HepG2 (cell line): ENCODE measurements at regions not wholly inside any gene's neighbourhood (a gene's known extent, or its start where the extent isn't known, plus 50 kb on each side); places are given as distances from the start of the nearest gene placed in this dataset.

Source experiments
- ATAC-seq: fragments of 200-7000 bp; cut with Tn5 transposase; 3 replicates; pipeline ENCODE4 v1.9.1; 2020; ENCODE audit warnings: mild to moderate bottlenecking, moderate library complexity
- BruUV-seq: library from RNA; stranded (reverse); fragments of 400-500 nt; replicated peaks from 2 replicates; lab custom pipeline; 2021; lab: Mats Ljungman, UMichigan
- CTCF ChIA-PET: fragments of 300-600 bp; formaldehyde crosslinking; extraction: SDS; loops from one replicate; lab custom pipeline; 2021; ENCODE audit warnings: low total read pairs, inconsistent platforms, low intra/inter-chr PET ratio; lab: Yijun Ruan, JAX
- POLR2A ChIA-PET: fragments of 350-600 bp; sonication (Branson Sonifier 250); formaldehyde crosslinking; loops from one replicate; lab custom pipeline; 2020; ENCODE audit warnings: antibody characterized with exemption, inconsistent platforms; lab: Yijun Ruan, JAX
- DNase-seq: peaks from one replicate; pipeline ENCODE4 v3.0.0-alpha.2; 2015; ENCODE audit warnings: low spot score
- FAIRE-seq: peaks from 3 replicates; lab custom pipeline; 2011; peaks lifted over from hg19 to GRCh38; lab: Jason Lieb, UNC
- H2AFZ ChIP-seq: one replicate; pipeline ENCODE4 v1.6.1; 2011; ENCODE audit warnings: low read length, inconsistent platforms
- H3K27ac ChIP-seq: fragments of 300-600 bp; 3 replicates; pipeline ENCODE4 v1.8.0; 2011; ENCODE audit warnings: mixed run types, mild to moderate bottlenecking, mixed read lengths, low read length, inconsistent platforms; ENCODE audit not compliant: insufficient read depth; ENCODE audit errors: extremely low read length
- H3K27me3 ChIP-seq, 2 experiments: fragments of 200-600 bp in 1 of 2; 2 replicates in 1 of 2; 3 replicates in 1 of 2; pipeline versions ENCODE4 v1.6.0 to v1.8.0; 2011; ENCODE audit warnings: low read length in 2 of 2, mild to moderate bottlenecking in 2 of 2, moderate library complexity in 2 of 2, inconsistent platforms in 1 of 2; ENCODE audit not compliant: insufficient read depth in 2 of 2, control insufficient read depth in 1 of 2
- H3K36me3 ChIP-seq, 2 experiments: fragments of 200-600 bp in 1 of 2; replicated peaks in 1 of 2; 2 replicates in 1 of 2; 3 replicates in 1 of 2; pipeline versions ENCODE4 v1.5.1 to v1.8.0; 2011; ENCODE audit warnings: low read length in 2 of 2, inconsistent platforms in 1 of 2; ENCODE audit not compliant: insufficient read depth in 2 of 2, control insufficient read depth in 1 of 2
- H3K4me1 ChIP-seq: 2 replicates; pipeline ENCODE4 v1.5.1; 2012; ENCODE audit warnings: low read length, inconsistent platforms; ENCODE audit not compliant: insufficient read depth
- H3K4me2 ChIP-seq: 2 replicates; pipeline ENCODE4 v1.6.0; 2011; ENCODE audit warnings: low read depth, low read length, inconsistent platforms
- H3K4me3 ChIP-seq, 3 experiments: fragments of 200-600 bp in 1 of 3; sonication (generic), shearing (Covaris generic) in 1 of 3; replicated peaks in 1 of 3; 2 replicates each; pipeline ENCODE4 v1.5.1; 2011 to 2016; ENCODE audit warnings: low read length in 3 of 3, inconsistent platforms in 2 of 3, low read depth in 2 of 3, mild to moderate bottlenecking in 2 of 3, control low read depth in 1 of 3, mixed read lengths in 1 of 3; ENCODE audit not compliant: insufficient read depth in 1 of 3
- H3K79me2 ChIP-seq: one replicate; pipeline ENCODE4 v1.6.1; 2011; ENCODE audit warnings: low read length, inconsistent platforms; ENCODE audit not compliant: insufficient read depth
- H3K9ac ChIP-seq: 2 replicates; pipeline ENCODE4 v1.6.0; 2011; ENCODE audit warnings: mild to moderate bottlenecking, low read depth, low read length, inconsistent platforms; ENCODE audit not compliant: insufficient read depth
- H3K9me3 ChIP-seq: 2 replicates; pipeline ENCODE4 v1.5.1; 2012; ENCODE audit warnings: mild to moderate bottlenecking, low read length
- H4K20me1 ChIP-seq: 2 replicates; pipeline ENCODE4 v1.6.0; 2011; ENCODE audit warnings: inconsistent platforms, mild to moderate bottlenecking, low read length, moderate library complexity; ENCODE audit not compliant: insufficient read depth
- CC2D1A ChIP-seq: sonication (generic); formaldehyde crosslinking; IDR thresholded peaks from 2 replicates; pipeline ENCODE4 v1.8.1; 2023; ENCODE audit warnings: mild to moderate bottlenecking, missing genetic modification reagents
- EZH2 ChIP-seq: conservative IDR thresholded peaks from 2 replicates; pipeline ENCODE4 v1.6.1; 2012; ENCODE audit warnings: mild to moderate bottlenecking, low read depth, low read length, moderate library complexity
- FOXA3 ChIP-seq: IDR thresholded peaks from 2 replicates; pipeline ENCODE4 v1.6.1; 2016; ENCODE audit warnings: missing genetic modification reagents, missing compliant biosample characterization
- HNRNPH1 ChIP-seq: fragments of 200-400 bp; formaldehyde crosslinking; optimal IDR thresholded peaks from 2 replicates; pipeline ENCODE3; 2017; ENCODE audit warnings: mild to moderate bottlenecking, low read depth, low read length
- SMAD3 ChIP-seq: sonication (generic); formaldehyde crosslinking; IDR thresholded peaks from 2 replicates; pipeline ENCODE4 v1.4.0; 2020; ENCODE audit warnings: missing genetic modification reagents
- TAF15 ChIP-seq: fragments of 200-400 bp; formaldehyde crosslinking; IDR thresholded peaks from one replicate; pipeline ENCODE4 v1.6.1; 2018; ENCODE audit warnings: mild to moderate bottlenecking, low read depth, low read length; ENCODE audit not compliant: poor library complexity, severe bottlenecking
- U2AF1 ChIP-seq: fragments of 200-400 bp; formaldehyde crosslinking; optimal IDR thresholded peaks from 2 replicates; pipeline ENCODE3; 2017; ENCODE audit warnings: mild to moderate bottlenecking, low read depth, low read length
- ZMYM2 ChIP-seq: sonication (generic); formaldehyde crosslinking; IDR thresholded peaks from 2 replicates; pipeline ENCODE4 v1.8.0; 2022; ENCODE audit warnings: mild to moderate bottlenecking, missing genetic modification reagents
- ZNF234 ChIP-seq: sonication (generic); formaldehyde crosslinking; conservative IDR thresholded peaks from 2 replicates; pipeline ENCODE4 v1.5.1; 2020; ENCODE audit warnings: mild to moderate bottlenecking, missing genetic modification reagents
- ZNF251 ChIP-seq: sonication (generic); formaldehyde crosslinking; IDR thresholded peaks from 2 replicates; pipeline ENCODE4 v1.9.0; 2021; ENCODE audit warnings: mild to moderate bottlenecking, missing genetic modification reagents
- ZNF577 ChIP-seq: sonication (generic); formaldehyde crosslinking; IDR thresholded peaks from 2 replicates; pipeline ENCODE4 v1.4.0; 2020; ENCODE audit warnings: mild to moderate bottlenecking, low read depth, missing genetic modification reagents, borderline replicate concordance
- ZNF746 ChIP-seq: sonication (generic); formaldehyde crosslinking; IDR thresholded peaks from 2 replicates; pipeline ENCODE4 v1.8.0; 2022; ENCODE audit warnings: mild to moderate bottlenecking, missing genetic modification reagents
- WGBS: methylation state at CpG from one replicate; pipeline ENCODE4 v1.1.6; 2017; ENCODE audit warnings: low lambda C conversion rate; 5-methylcytosine and 5-hydroxymethylcytosine counted together
- in situ Hi-C: cut with HindIII; loops from 2 replicates; pipeline ENCODE4 v1.10.0; 2017; ENCODE audit warnings: low pct_unique_long_range_greater_than_20kb; ENCODE audit not compliant: extremely low pct_ligation_motif_present
- intact Hi-C: fragments of 100-400 bp; cut with micrococcal nuclease; formaldehyde crosslinking; loops from one replicate; pipeline ENCODE4 v1.10.0; 2022; ENCODE audit not compliant: unreplicated experiment
- TF ChIP-seq, protein P1 (sequence below): IDR thresholded peaks from 2 replicates; pipeline ENCODE4 v1.6.1; 2016
- TF ChIP-seq, protein P2 (sequence below): sonication (generic); formaldehyde crosslinking; conservative IDR thresholded peaks from 2 replicates; pipeline ENCODE4 v1.4.0; 2020; ENCODE audit warnings: mild to moderate bottlenecking, missing genetic modification reagents, moderate library complexity

DNA sequence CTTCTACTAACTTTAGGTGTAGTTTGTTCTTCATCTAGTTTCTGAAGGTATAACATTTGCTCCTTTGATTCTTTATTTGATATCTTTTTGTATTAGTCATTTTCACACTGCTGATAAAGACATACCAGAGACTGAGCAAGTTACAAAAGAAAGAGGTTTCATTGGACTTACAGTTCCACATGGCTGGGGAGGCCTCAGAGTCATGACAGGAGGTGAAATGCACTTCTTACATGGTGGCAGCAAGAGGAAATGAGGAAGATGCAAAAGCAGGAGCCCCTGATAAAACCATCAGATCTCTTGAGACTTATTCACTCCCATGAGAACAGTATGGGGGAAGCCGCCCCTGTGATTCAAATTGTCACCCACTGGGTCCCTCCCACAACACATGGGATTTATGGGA is 544.4 kb upstream of the DSEL start:
- H4K20me1 ChIP-seq: no peaks in the 10 kb centered on the region

More for the DNA sequence above, 544.4 kb upstream of the DSEL start:
- H3K27me3 ChIP-seq: no peaks in the 10 kb centered on the region
- no peak overlapping the region for H3K27ac ChIP-seq
- no peak for TF ChIP-seq TAF15
- no peak for TF ChIP-seq ZNF234 (CRISPR knock-in tag)
- no peak for TF ChIP-seq ZMYM2
- TF ChIP-seq, protein P1, sequence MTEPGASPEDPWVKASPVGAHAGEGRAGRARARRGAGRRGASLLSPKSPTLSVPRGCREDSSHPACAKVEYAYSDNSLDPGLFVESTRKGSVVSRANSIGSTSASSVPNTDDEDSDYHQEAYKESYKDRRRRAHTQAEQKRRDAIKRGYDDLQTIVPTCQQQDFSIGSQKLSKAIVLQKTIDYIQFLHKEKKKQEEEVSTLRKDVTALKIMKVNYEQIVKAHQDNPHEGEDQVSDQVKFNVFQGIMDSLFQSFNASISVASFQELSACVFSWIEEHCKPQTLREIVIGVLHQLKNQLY (CRISPR knock-in tag): no peak
- no peak for TF ChIP-seq ZNF746 (CRISPR knock-in tag)
- TF ChIP-seq ZNF251: no peak
- TF ChIP-seq FOXA3 (CRISPR knock-in tag): no peak
- TF ChIP-seq ZNF577 (CRISPR knock-in tag): no peak
- no peak for TF ChIP-seq HNRNPH1
- TF ChIP-seq U2AF1: no peak
- TF ChIP-seq CC2D1A (CRISPR knock-in tag): no peak
- TF ChIP-seq SMAD3 (CRISPR knock-in tag): no peak
- TF ChIP-seq, protein P2, sequence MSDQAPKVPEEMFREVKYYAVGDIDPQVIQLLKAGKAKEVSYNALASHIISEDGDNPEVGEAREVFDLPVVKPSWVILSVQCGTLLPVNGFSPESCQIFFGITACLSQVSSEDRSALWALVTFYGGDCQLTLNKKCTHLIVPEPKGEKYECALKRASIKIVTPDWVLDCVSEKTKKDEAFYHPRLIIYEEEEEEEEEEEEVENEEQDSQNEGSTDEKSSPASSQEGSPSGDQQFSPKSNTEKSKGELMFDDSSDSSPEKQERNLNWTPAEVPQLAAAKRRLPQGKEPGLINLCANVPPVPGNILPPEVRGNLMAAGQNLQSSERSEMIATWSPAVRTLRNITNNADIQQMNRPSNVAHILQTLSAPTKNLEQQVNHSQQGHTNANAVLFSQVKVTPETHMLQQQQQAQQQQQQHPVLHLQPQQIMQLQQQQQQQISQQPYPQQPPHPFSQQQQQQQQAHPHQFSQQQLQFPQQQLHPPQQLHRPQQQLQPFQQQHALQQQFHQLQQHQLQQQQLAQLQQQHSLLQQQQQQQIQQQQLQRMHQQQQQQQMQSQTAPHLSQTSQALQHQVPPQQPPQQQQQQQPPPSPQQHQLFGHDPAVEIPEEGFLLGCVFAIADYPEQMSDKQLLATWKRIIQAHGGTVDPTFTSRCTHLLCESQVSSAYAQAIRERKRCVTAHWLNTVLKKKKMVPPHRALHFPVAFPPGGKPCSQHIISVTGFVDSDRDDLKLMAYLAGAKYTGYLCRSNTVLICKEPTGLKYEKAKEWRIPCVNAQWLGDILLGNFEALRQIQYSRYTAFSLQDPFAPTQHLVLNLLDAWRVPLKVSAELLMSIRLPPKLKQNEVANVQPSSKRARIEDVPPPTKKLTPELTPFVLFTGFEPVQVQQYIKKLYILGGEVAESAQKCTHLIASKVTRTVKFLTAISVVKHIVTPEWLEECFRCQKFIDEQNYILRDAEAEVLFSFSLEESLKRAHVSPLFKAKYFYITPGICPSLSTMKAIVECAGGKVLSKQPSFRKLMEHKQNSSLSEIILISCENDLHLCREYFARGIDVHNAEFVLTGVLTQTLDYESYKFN (CRISPR knock-in tag): no peak
- TF ChIP-seq EZH2: no peak
- no peak overlapping the region for H3K9ac ChIP-seq
- no TSS peak for BruUV-seq
- H3K4me3 ChIP-seq: no peak overlapping the region
- H3K4me2 ChIP-seq: no peak overlapping the region
- DNase-seq (no peak), FAIRE-seq (no peak), ATAC-seq (no peak)
- WGBS: 0% methylated on average over 1 of the region's 1 CpG
- H3K9me3 ChIP-seq: 0 out of 2 replicates have a peak, but pooled peaks cover 9% of the 10 kb centered on the region
- no peaks in the 10 kb centered on the region for H3K4me1 ChIP-seq
- intact Hi-C loops: no loop called here
- no peak overlapping the region for H2AFZ ChIP-seq
- H3K36me3 ChIP-seq: no peaks in the 10 kb centered on the region
- POLR2A ChIA-PET: no interaction called here
- CTCF ChIA-PET: no interaction called here
- H3K79me2 ChIP-seq: no peaks in the 10 kb centered on the region
- in situ Hi-C loops: no loop called here
